ENCODE measurements at regions not wholly inside any gene's neighbourhood (a gene's known extent, or its start where the extent isn't known, plus 50 kb on each side); places are given as distances from the start of the nearest gene placed in this dataset.

DNA sequence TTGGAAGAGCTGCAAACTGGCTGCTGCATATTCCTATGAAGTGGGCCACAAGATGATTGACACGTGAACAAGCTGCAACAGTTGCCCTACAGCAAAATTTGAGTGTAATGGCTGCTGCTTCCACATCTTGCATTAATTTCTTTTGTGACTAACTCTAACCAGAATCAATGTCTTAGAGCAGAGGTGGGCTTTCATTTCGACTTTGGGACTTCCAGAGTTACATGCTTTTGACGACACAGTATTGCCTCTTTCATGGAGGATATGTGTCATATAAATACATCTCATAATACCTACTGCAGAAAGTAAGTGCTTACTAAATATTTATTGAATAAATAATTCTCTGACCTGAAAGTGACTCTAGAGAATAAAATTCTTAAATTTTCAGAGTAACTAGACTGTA is 340.7 kb upstream of the KCNH8 start:
- TF ChIP-seq GATA3 (IDR thresholded peaks at IDR 0.05; ENCODE audit: low read depth, low read length), result no peak
- no peak for TF ChIP-seq GATA2 (IDR thresholded peaks at IDR 0.05; ENCODE audit: low read depth, low read length)

Data from SH-SY5Y (cell line).